ENCODE measurements at regions not wholly inside any gene's neighbourhood (a gene's known extent, or its start where the extent isn't known, plus 50 kb on each side); places are given as distances from the start of the nearest gene placed in this dataset.

DNA sequence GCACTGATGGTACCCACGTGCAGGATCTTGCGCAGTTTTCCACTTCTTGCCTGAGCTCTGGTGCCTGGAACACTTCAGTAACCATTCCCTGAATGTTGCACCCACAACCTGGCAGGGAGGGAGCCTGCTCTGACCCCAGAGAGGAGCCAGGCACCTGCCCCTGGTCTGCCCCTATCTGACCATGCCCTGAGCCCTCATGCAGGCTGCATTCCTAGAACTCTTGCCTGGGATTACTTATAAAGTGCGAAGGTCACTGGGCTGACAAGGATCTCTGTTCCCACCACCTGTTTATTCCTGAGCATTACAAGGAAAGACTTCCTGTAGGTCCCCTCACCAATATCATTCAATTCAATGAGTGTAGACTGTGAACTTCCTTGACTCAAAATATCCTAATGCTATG, 191.9 kb upstream of the FMN2 start (continued):
- TF ChIP-seq, protein P1, sequence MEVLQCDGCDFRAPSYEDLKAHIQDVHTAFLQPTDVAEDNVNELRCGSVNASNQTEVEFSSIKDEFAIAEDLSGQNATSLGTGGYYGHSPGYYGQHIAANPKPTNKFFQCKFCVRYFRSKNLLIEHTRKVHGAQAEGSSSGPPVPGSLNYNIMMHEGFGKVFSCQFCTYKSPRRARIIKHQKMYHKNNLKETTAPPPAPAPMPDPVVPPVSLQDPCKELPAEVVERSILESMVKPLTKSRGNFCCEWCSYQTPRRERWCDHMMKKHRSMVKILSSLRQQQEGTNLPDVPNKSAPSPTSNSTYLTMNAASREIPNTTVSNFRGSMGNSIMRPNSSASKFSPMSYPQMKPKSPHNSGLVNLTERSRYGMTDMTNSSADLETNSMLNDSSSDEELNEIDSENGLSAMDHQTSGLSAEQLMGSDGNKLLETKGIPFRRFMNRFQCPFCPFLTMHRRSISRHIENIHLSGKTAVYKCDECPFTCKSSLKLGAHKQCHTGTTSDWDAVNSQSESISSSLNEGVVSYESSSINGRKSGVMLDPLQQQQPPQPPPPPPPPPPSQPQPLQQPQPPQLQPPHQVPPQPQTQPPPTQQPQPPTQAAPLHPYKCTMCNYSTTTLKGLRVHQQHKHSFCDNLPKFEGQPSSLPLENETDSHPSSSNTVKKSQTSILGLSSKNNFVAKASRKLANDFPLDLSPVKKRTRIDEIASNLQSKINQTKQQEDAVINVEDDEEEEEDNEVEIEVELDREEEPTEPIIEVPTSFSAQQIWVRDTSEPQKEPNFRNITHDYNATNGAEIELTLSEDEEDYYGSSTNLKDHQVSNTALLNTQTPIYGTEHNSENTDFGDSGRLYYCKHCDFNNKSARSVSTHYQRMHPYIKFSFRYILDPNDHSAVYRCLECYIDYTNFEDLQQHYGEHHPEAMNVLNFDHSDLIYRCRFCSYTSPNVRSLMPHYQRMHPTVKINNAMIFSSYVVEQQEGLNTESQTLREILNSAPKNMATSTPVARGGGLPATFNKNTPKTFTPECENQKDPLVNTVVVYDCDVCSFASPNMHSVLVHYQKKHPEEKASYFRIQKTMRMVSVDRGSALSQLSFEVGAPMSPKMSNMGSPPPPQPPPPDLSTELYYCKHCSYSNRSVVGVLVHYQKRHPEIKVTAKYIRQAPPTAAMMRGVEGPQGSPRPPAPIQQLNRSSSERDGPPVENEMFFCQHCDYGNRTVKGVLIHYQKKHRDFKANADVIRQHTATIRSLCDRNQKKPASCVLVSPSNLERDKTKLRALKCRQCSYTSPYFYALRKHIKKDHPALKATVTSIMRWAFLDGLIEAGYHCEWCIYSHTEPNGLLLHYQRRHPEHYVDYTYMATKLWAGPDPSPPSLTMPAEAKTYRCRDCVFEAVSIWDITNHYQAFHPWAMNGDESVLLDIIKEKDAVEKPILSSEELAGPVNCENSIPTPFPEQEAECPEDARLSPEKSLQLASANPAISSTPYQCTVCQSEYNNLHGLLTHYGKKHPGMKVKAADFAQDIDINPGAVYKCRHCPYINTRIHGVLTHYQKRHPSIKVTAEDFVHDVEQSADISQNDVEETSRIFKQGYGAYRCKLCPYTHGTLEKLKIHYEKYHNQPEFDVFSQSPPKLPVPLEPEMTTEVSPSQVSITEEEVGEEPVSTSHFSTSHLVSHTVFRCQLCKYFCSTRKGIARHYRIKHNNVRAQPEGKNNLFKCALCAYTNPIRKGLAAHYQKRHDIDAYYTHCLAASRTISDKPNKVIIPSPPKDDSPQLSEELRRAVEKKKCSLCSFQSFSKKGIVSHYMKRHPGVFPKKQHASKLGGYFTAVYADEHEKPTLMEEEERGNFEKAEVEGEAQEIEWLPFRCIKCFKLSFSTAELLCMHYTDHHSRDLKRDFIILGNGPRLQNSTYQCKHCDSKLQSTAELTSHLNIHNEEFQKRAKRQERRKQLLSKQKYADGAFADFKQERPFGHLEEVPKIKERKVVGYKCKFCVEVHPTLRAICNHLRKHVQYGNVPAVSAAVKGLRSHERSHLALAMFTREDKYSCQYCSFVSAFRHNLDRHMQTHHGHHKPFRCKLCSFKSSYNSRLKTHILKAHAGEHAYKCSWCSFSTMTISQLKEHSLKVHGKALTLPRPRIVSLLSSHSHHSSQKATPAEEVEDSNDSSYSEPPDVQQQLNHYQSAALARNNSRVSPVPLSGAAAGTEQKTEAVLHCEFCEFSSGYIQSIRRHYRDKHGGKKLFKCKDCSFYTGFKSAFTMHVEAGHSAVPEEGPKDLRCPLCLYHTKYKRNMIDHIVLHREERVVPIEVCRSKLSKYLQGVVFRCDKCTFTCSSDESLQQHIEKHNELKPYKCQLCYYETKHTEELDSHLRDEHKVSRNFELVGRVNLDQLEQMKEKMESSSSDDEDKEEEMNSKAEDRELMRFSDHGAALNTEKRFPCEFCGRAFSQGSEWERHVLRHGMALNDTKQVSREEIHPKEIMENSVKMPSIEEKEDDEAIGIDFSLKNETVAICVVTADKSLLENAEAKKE (CRISPR knock-in tag; IDR thresholded peaks at IDR 0.05) = no peak
- no peak for TF ChIP-seq STAT1 (IDR thresholded peaks at IDR 0.05; ENCODE audit: unreplicated experiment)

DNA sequence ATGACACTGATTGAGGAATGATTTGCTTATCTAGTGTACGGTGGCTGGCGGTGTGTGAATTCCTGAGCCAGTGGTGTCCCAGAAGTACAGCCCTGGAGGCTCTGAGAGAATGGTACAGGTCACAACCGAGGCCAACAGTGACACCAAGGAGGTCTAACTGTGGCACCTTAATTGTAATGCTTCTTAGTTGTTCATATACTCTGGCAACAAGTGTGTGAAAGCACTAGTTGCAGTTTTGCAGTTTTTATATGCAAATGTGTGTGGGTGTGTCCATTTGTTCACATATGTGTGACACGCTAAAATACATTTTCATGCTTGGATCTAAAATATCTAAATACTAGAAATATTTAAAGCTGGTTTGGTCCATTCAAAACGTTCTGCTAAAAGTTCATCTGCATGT, 185.3 kb upstream of the FMN2 start:
- Mint-ChIP-seq H3K27me3 (ENCODE audit: insufficient read depth, low read depth, poor library complexity) (peaks cover 3% of the 10 kb centered on the region), H3K36me3 (ENCODE audit: low read depth) (peaks cover 3% of the 10 kb centered on the region; the same call in 1 of the 3 replicates), H3K4me3 (no peak overlapping the region), H3K4me1 (peaks cover 7% of the 10 kb centered on the region; the same call in 2 of the 3 replicates), H3K27ac (no peak overlapping the region), H3K9me3 (no peaks in the 10 kb centered on the region; the same call in 2 of the 3 replicates)
- Histone ChIP-seq H4K20me1 (replicated peaks; ENCODE audit: insufficient read depth) (no peaks in the 10 kb centered on the region), H3K36me3 (ENCODE audit: insufficient read depth) (no peaks in the 10 kb centered on the region), H2AFZ (no peak overlapping the region), H3F3A (replicated peaks; ENCODE audit: low read depth) (no peaks in the 10 kb centered on the region), H3K4me3 (no peak overlapping the region), H3K9me2 (ENCODE audit: insufficient read depth) (no peaks in the 10 kb centered on the region), H3K79me2 (replicated peaks; ENCODE audit: insufficient read depth) (no peaks in the 10 kb centered on the region), H3K4me1 (ENCODE audit: insufficient read depth) (peaks cover 11% of the 10 kb centered on the region; the same call in 1 of the 2 replicates), H3K27me3 (ENCODE audit: insufficient read depth) (no peaks in the 10 kb centered on the region), H3K4me2 (no peak overlapping the region), H3K27ac (ENCODE audit: low read depth) (no peak overlapping the region)
- ATAC-seq (no peak), DNase-seq (ENCODE audit: low spot score) (no peak)
- TF ChIP-seq NANOG (IDR thresholded peaks at IDR 0.05; ENCODE audit: borderline replicate concordance) (no peak), POLR2AphosphoS5 (IDR thresholded peaks at IDR 0.05; ENCODE audit: low read depth) (no peak), JUNB (IDR thresholded peaks at IDR 0.05; ENCODE audit: unreplicated experiment) (no peak)
- TF ChIP-seq, protein P2, sequence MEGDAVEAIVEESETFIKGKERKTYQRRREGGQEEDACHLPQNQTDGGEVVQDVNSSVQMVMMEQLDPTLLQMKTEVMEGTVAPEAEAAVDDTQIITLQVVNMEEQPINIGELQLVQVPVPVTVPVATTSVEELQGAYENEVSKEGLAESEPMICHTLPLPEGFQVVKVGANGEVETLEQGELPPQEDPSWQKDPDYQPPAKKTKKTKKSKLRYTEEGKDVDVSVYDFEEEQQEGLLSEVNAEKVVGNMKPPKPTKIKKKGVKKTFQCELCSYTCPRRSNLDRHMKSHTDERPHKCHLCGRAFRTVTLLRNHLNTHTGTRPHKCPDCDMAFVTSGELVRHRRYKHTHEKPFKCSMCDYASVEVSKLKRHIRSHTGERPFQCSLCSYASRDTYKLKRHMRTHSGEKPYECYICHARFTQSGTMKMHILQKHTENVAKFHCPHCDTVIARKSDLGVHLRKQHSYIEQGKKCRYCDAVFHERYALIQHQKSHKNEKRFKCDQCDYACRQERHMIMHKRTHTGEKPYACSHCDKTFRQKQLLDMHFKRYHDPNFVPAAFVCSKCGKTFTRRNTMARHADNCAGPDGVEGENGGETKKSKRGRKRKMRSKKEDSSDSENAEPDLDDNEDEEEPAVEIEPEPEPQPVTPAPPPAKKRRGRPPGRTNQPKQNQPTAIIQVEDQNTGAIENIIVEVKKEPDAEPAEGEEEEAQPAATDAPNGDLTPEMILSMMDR (conservative IDR thresholded peaks at IDR 0.05; ENCODE audit: low read depth in 2 of 2) = no peak

All from GM23338 (cell line).